ENCODE measurements at regions not wholly inside any gene's neighbourhood (a gene's known extent, or its start where the extent isn't known, plus 50 kb on each side); places are given as distances from the start of the nearest gene placed in this dataset.
A peak's percentile ranks its signal among the peaks of the same experiment; 100 is the strongest.

GRCh38 chr2:43003702-43004101, 211.3 kb upstream of the HAAO start:
- TF ChIP-seq, protein P1, sequence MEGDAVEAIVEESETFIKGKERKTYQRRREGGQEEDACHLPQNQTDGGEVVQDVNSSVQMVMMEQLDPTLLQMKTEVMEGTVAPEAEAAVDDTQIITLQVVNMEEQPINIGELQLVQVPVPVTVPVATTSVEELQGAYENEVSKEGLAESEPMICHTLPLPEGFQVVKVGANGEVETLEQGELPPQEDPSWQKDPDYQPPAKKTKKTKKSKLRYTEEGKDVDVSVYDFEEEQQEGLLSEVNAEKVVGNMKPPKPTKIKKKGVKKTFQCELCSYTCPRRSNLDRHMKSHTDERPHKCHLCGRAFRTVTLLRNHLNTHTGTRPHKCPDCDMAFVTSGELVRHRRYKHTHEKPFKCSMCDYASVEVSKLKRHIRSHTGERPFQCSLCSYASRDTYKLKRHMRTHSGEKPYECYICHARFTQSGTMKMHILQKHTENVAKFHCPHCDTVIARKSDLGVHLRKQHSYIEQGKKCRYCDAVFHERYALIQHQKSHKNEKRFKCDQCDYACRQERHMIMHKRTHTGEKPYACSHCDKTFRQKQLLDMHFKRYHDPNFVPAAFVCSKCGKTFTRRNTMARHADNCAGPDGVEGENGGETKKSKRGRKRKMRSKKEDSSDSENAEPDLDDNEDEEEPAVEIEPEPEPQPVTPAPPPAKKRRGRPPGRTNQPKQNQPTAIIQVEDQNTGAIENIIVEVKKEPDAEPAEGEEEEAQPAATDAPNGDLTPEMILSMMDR (IDR thresholded peaks at IDR 0.05) = no peak
- H3K4me1 ChIP-seq = no peaks in the 10 kb centered on the region
- no peaks in the 10 kb centered on the region for H3K9me3 ChIP-seq
- no peaks in the 10 kb centered on the region for H3K27me3 ChIP-seq
- no peaks in the 10 kb centered on the region for H3K36me3 ChIP-seq
- intact Hi-C loops (cut with DNase I) = no loop called here
- peak in 1 of 2 donors; percentile 39 for DNase-seq (ENCODE audit: low spot score in 2 of 2)
- H3K27ac ChIP-seq = no peak overlapping the region
- H3K4me3 ChIP-seq = no peak overlapping the region

DNA sequence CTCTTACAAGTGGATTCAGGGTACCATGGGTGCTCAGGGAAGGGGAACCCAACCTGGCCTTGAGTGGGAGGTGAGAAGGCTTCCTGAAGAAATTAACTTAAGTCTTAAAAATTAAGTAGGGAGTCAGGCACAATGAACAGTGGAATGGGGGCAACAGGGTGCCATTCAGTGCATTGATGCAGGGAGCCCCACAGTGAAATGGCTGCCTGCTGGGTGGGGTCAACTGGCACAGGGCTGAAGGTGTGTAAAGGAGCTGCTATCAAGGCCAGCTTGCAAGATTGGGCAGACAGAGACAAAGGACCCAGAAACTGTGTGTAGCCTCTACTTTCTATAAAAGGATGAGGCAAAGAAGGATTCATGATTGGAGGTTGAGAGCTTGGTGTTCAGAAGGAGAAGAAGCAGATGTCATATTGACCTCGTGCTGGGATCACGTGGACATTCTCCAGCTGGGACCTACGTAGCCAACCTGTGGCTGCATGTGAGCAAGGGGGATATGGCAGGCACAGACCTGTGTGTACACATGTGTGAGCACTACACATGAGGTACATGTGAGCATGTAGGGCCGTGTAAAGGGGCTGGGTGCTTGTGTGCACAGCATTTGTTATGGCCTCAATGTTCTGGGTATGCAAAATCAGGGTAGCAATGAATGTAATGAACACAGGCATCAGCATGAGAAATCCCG, 209.5 kb upstream of the HAAO start:
- Histone ChIP-seq H3K4me1 (no peaks in the 10 kb centered on the region), H3K9me3 (no peaks in the 10 kb centered on the region), H3K4me3 (no peak overlapping the region), H3K36me3 (no peaks in the 10 kb centered on the region), H3K27me3 (no peaks in the 10 kb centered on the region), H3K27ac (no peak overlapping the region)
- TF ChIP-seq, protein P1 (IDR thresholded peaks at IDR 0.05) = no peak
- DNase-seq (ENCODE audit: low spot score in 2 of 2) = peak in 1 of 2 donors; percentile 35
- intact Hi-C loops (cut with DNase I) = no loop called here

GRCh38 chr2:43001055-43001378, 208.6 kb upstream of the HAAO start:
- Histone ChIP-seq H3K36me3 (no peaks in the 10 kb centered on the region), H3K27me3 (no peaks in the 10 kb centered on the region), H3K27ac (no peak overlapping the region), H3K9me3 (no peaks in the 10 kb centered on the region), H3K4me3 (no peak overlapping the region), H3K4me1 (no peaks in the 10 kb centered on the region)
- TF ChIP-seq, protein P1 (IDR thresholded peaks at IDR 0.05) = no peak
- DNase-seq (ENCODE audit: low spot score in 2 of 2) = no peak
- intact Hi-C loops (cut with DNase I) = no loop called here

DNA sequence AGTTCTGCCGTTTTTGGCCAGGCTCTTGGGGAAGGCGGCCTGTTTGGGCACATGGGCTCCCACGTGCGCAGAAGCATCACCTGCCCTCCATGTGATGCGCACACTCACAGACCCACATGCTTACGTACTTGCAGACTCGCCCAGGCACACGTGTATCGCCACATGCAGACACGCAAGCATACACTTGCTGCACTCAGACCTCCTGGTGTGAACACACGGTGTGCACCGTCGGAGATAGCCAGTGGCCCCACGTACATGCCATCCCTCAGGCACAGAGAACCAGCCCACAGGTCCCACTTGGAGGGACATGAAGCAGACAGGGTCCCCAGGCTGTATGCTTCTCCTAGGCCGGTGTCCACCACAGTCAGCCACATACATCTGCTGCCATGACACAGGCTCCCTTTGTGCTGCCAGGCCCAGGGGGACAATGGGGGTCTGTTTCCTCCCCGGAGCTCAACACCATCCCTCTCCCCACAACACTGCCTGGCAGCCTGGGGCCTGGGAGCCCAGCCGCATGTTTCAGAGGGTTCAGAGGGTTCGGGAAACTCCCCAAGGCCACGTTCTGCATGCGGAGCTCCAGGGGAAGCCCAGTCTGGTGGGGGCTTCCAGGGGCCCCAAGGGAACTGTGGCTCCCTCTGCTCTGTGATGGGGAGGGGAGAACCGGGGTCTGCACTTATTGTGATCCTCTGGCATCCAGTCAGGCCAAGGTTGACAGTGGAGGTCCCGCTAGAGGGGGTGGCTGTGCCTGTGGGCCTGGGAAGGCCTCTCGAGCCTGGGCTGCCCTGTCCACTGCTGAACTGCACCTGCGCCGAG, 208.1 kb upstream of the HAAO start:
- Histone ChIP-seq H3K4me1 (no peaks in the 10 kb centered on the region), H3K4me3 (no peak overlapping the region), H3K36me3 (no peaks in the 10 kb centered on the region), H3K9me3 (no peaks in the 10 kb centered on the region), H3K27ac (no peak overlapping the region), H3K27me3 (no peaks in the 10 kb centered on the region)
- DNase-seq (ENCODE audit: low spot score in 2 of 2) = peak in 1 of 2 donors; percentile 40
- intact Hi-C loops (cut with DNase I) = no loop called here
- TF ChIP-seq, protein P1 (IDR thresholded peaks at IDR 0.05) = no peak

DNA sequence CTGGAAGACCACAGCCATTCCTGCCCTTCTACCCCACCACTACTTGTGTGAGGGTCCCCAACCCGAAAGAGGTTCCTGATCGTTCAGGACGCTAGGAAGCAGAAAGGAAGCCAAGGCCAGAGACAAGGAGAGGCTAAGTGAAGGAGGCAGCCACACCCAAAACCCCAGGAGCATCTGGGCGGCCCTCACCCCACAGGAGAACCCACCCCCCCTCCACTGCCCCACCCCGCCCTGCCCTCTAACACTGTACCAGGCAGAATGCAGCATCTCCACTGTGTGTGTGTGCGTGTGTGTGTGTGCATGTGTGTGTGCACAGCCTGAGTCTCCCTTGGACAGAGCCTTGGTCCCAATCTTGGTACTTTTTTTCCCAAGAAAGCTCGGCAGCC, 207.5 kb upstream of the HAAO start:
- DNase-seq (ENCODE audit: low spot score in 2 of 2) = peak in 1 of 2 donors; percentile 11
- intact Hi-C loops (cut with DNase I) = no loop called here

More for the DNA sequence above, 207.5 kb upstream of the HAAO start:
- Histone ChIP-seq H3K36me3 (no peaks in the 10 kb centered on the region), H3K27ac (no peak overlapping the region), H3K4me1 (no peaks in the 10 kb centered on the region), H3K9me3 (no peaks in the 10 kb centered on the region), H3K4me3 (no peak overlapping the region), H3K27me3 (no peaks in the 10 kb centered on the region)
- TF ChIP-seq, protein P1 (IDR thresholded peaks at IDR 0.05) = no peak

All from ascending aorta (tissue), 2 donors.